HPDE6-E6E7 (cell line): ENCODE measurements at regions not wholly inside any gene's neighbourhood (a gene's known extent, or its start where the extent isn't known, plus 50 kb on each side); places are given as distances from the start of the nearest gene placed in this dataset.

Source experiments
- DNase-seq: peaks from one replicate; pipeline ENCODE4 v3.0.0; 2011; ENCODE audit warnings: missing footprints; ENCODE audit errors: extremely low spot score

DNA sequence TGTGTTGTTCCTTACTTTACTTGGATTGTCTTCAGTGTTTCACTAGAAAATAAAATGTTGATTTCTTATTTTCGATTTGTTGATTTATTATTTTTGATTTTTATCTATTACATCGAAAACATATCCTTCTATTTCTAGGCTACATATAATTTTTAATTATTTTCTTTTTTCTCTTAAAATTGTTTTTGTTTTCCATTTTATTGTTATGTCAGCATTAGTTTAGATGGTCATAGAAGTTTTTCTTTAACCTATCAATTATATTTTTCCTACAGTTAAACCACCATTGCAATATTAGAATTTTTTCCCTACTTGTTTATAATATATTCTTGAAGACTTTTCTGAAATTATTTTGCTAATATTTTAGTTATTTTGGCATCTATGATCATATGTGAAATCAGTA, 1685.1 kb downstream of the RPA4 start:
- no peak for DNase-seq

- no peak for DNase-seq
These were observed 1722.2 kb downstream of the RPA4 start for GRCh38 chrX:98605941-98606340.

DNA sequence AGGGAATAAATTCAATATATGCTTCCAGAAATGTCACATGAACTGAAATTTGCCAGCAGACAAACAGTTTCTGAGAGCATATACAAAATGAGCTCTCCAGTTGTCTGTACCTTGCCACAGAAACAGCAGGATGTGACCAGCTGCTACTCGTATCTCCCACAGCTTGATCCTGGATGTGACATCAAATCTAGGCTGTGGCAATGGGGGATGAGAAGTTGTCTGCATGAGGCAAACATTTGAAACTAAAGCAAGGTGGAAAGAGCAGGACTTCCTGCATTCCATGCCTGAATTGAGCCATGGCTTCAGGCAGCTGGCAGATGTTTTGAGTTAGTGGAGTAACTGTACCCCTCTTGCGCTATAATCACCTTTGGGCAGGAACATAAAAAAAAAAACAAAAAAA, 1724.0 kb downstream of the RPA4 start:
- DNase-seq: no peak

GRCh38 chrX:98627645-98628044, 1743.9 kb downstream of the RPA4 start:
- no peak for DNase-seq

DNA sequence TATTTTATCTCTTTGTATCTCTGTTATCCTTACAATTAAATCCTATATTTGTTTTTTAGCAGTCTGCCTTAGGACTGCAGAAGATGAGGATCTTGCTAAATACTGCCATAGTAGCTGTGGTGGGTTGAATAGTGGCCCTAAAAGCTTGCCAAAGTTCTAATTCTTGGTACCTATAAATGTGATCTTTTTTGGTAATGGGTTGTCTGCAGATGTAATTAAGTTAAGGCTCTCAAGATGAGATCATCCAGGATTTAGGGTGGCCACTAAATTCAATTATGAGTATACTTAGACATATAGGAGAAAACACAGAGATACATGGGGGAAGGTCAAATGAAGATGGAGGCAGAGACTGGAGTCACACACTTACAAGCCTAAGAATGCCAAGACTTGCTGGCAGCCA, 1753.7 kb downstream of the RPA4 start:
- DNase-seq: no peak

- no peak for DNase-seq
These were observed 1762.6 kb downstream of the RPA4 start for GRCh38 chrX:98646351-98646750.

GRCh38 chrX:98654565-98654964, 1755.5 kb downstream of the PCDH19 start:
- no peak for DNase-seq
